RWPE2 (cell line): ENCODE measurements at regions not wholly inside any gene's neighbourhood (a gene's known extent, or its start where the extent isn't known, plus 50 kb on each side); places are given as distances from the start of the nearest gene placed in this dataset.
A peak's percentile ranks its signal among the peaks of the same experiment; 100 is the strongest.
"Not testable (repeated sequence)": the region's sequence is repeated elsewhere in the genome, so short reads cannot be mapped to it uniquely, and the experiment has no call there.

Experiments used
- ATAC-seq: fragments of 200-7000 bp; cut with Tn5 transposase; 3 replicates; pipeline ENCODE4 v1.9.1; 2021; ENCODE audit warnings: low read depth
- DNase-seq: peaks from one replicate; pipeline ENCODE4 v3.0.0-alpha.2; 2020; ENCODE audit warnings: low spot score
- H3K27ac ChIP-seq: fragments of 450-650 bp; 2 replicates; pipeline ENCODE4 v1.5.1; 2017; ENCODE audit warnings: mild to moderate bottlenecking; ENCODE audit not compliant: poor library complexity, severe bottlenecking
- H3K27me3 ChIP-seq: fragments of 250-450 bp; sonication (Bioruptor Pico); 2 replicates; pipeline ENCODE4 v1.5.1; 2021; ENCODE audit warnings: mild to moderate bottlenecking, moderate library complexity; ENCODE audit not compliant: insufficient read depth, poor library complexity, severe bottlenecking
- H3K36me3 ChIP-seq: fragments of 250-450 bp; sonication (Bioruptor Pico); 2 replicates; pipeline ENCODE4 v1.5.1; 2020; ENCODE audit warnings: low read depth, mild to moderate bottlenecking, moderate library complexity
- H3K4me1 ChIP-seq: fragments of 250-450 bp; sonication (Bioruptor Pico); 2 replicates; pipeline ENCODE4 v1.5.1; 2021; ENCODE audit warnings: mild to moderate bottlenecking, moderate library complexity; ENCODE audit not compliant: insufficient read depth, poor library complexity, severe bottlenecking
- H3K4me3 ChIP-seq: fragments of 250-450 bp; sonication (Bioruptor Pico); 2 replicates; pipeline ENCODE4 v1.5.1; 2021; ENCODE audit warnings: mild to moderate bottlenecking, moderate library complexity; ENCODE audit not compliant: severe bottlenecking
- H3K9me3 ChIP-seq: fragments of 250-450 bp; sonication (Bioruptor Pico); 2 replicates; pipeline ENCODE4 v1.5.1; 2021; ENCODE audit warnings: mild to moderate bottlenecking, moderate library complexity; ENCODE audit not compliant: severe bottlenecking
- CTCF ChIP-seq: fragments of 450-650 bp; IDR thresholded peaks from one replicate; pipeline ENCODE4 v1.5.1; 2017; ENCODE audit warnings: mild to moderate bottlenecking, moderate library complexity; ENCODE audit not compliant: poor library complexity, severe bottlenecking

- Histone ChIP-seq H3K27me3 (no peaks in the 10 kb centered on the region), H3K36me3 (no peaks in the 10 kb centered on the region), H3K4me1 (peaks cover 10% of the 10 kb centered on the region), H3K4me3 (no peak overlapping the region), H3K27ac (no peak overlapping the region), H3K9me3 (no peaks in the 10 kb centered on the region)
- ATAC-seq (peak; percentile 75), DNase-seq (no peak)
- TF ChIP-seq CTCF, result no peak
These were observed 102.2 kb downstream of the ZNF92 start for GRCh38 chr7:65475734-65476319.

- Histone ChIP-seq H3K4me1 (peaks cover 10% of the 10 kb centered on the region), H3K27ac (no peak overlapping the region), H3K9me3 (no peaks in the 10 kb centered on the region), H3K36me3 (no peaks in the 10 kb centered on the region), H3K4me3 (no peak overlapping the region), H3K27me3 (no peaks in the 10 kb centered on the region)
- ATAC-seq, result no peak
- no peak for DNase-seq
- TF ChIP-seq CTCF, result peak; percentile 10
These were observed 103.7 kb downstream of the ZNF92 start for GRCh38 chr7:65477326-65477725.

GRCh38 chr7:65489260-65489767 is 115.7 kb downstream of the ZNF92 start:
- no peaks in the 10 kb centered on the region for H3K4me1 ChIP-seq
- H3K27ac ChIP-seq, result no peak overlapping the region
- TF ChIP-seq CTCF, result no peak
- no peak for ATAC-seq
- no peak overlapping the region for H3K4me3 ChIP-seq
- H3K27me3 ChIP-seq, result peaks cover 3% of the 10 kb centered on the region
- DNase-seq, result no peak
- H3K9me3 ChIP-seq, result peaks cover 2% of the 10 kb centered on the region
- H3K36me3 ChIP-seq, result no peaks in the 10 kb centered on the region

GRCh38 chr7:65496697-65497096 is 123.0 kb downstream of the ZNF92 start:
- not testable (repeated sequence) for H3K27ac ChIP-seq, ATAC-seq, H3K4me3 ChIP-seq, H3K36me3 ChIP-seq, H3K4me1 ChIP-seq, DNase-seq, H3K9me3 ChIP-seq
- H3K27me3 ChIP-seq, result peaks cover 10% of the 10 kb centered on the region

GRCh38 chr7:65503434-65504152 is 129.9 kb downstream of the ZNF92 start:
- Histone ChIP-seq H3K4me3 (no peak overlapping the region), H3K36me3 (no peaks in the 10 kb centered on the region), H3K27me3 (peaks cover 4% of the 10 kb centered on the region), H3K27ac (no peak overlapping the region), H3K4me1 (no peaks in the 10 kb centered on the region), H3K9me3 (peaks cover 2% of the 10 kb centered on the region)
- no peak for ATAC-seq
- no peak for DNase-seq
- no peak for TF ChIP-seq CTCF

- not testable (repeated sequence) for DNase-seq
These were observed 131.1 kb downstream of the ZNF92 start for GRCh38 chr7:65504504-65505319.

GRCh38 chr7:65505320-65505633 is 131.6 kb downstream of the ZNF92 start:
- H3K9me3 ChIP-seq, H3K27ac ChIP-seq, H3K36me3 ChIP-seq, ATAC-seq, H3K4me3 ChIP-seq, H3K4me1 ChIP-seq, DNase-seq: not testable (repeated sequence)
- H3K27me3 ChIP-seq, result peaks cover 20% of the 10 kb centered on the region

More at GRCh38 chr7:65504504-65505319, 131.1 kb downstream of the ZNF92 start:
- peaks cover 14% of the 10 kb centered on the region for H3K27me3 ChIP-seq
- not testable (repeated sequence) for H3K27ac ChIP-seq, ATAC-seq, H3K9me3 ChIP-seq, H3K4me3 ChIP-seq, H3K36me3 ChIP-seq, H3K4me1 ChIP-seq
